ENCODE measurements at regions not wholly inside any gene's neighbourhood (a gene's known extent, or its start where the extent isn't known, plus 50 kb on each side); places are given as distances from the start of the nearest gene placed in this dataset.
"Not testable (repeated sequence)": the region's sequence is repeated elsewhere in the genome, so short reads cannot be mapped to it uniquely, and the experiment has no call there.

DNA sequence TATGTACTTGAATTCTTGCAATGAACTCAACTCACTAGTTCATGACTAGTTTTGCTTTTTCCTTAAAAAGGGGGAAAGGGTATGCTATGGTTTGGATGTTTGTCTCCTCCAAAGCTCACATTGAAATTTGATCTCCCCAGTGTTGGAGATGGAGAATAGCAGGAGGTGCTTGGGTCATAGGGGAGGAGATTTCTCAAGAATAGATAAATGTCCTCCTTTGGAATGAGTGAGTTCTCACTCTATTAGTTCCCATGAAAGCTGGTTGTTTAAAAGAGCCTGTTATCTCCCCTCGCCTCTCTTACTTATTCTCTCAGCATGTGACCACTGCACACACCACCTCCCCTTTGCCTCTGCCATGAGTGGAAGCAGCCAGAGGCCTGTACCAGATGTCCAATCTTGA lies 109.4 kb upstream of the INTU start:
- 88 to 100% methylated on average over 1 of the region's 1 CpG for WGBS, 2 donors
- intact Hi-C loops (cut with DNase I; ENCODE audit: low total_unique reads), result no loop called here
- DNase-seq (ENCODE audit: low spot score in 2 of 2), result no peak
- H3K4me3 ChIP-seq (ENCODE audit: low read depth, poor library complexity, severe bottlenecking), result no peak overlapping the region
- TF ChIP-seq, protein P1, sequence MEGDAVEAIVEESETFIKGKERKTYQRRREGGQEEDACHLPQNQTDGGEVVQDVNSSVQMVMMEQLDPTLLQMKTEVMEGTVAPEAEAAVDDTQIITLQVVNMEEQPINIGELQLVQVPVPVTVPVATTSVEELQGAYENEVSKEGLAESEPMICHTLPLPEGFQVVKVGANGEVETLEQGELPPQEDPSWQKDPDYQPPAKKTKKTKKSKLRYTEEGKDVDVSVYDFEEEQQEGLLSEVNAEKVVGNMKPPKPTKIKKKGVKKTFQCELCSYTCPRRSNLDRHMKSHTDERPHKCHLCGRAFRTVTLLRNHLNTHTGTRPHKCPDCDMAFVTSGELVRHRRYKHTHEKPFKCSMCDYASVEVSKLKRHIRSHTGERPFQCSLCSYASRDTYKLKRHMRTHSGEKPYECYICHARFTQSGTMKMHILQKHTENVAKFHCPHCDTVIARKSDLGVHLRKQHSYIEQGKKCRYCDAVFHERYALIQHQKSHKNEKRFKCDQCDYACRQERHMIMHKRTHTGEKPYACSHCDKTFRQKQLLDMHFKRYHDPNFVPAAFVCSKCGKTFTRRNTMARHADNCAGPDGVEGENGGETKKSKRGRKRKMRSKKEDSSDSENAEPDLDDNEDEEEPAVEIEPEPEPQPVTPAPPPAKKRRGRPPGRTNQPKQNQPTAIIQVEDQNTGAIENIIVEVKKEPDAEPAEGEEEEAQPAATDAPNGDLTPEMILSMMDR (IDR thresholded peaks at IDR 0.05), result no peak
- no peak for TF ChIP-seq POLR2A (IDR thresholded peaks at IDR 0.05)

DNA sequence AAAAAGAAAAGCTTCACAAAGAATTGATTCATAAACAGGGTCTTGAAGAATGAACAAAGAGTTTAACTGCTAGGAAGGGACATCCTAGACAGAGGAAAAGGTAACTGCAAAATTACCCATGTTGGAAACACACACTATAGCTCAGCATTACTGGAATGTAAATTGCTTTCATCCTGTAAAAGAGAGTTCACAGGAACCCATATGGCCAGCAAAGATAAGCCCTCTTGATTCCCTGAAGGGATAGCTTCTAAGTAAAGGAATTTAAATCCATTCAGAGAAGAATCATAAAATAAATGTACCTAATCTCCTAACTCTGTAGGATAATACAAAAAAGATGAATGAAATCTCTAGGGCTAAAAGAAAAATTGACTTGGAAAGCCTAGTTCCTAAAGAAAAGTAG lies 107.1 kb upstream of the INTU start:
- no peak overlapping the region for H3K4me3 ChIP-seq (ENCODE audit: low read depth, poor library complexity, severe bottlenecking)
- intact Hi-C loops (cut with DNase I; ENCODE audit: low total_unique reads), result no loop called here
- TF ChIP-seq, protein P1 (IDR thresholded peaks at IDR 0.05), result no peak
- TF ChIP-seq POLR2A (IDR thresholded peaks at IDR 0.05), result no peak

DNA sequence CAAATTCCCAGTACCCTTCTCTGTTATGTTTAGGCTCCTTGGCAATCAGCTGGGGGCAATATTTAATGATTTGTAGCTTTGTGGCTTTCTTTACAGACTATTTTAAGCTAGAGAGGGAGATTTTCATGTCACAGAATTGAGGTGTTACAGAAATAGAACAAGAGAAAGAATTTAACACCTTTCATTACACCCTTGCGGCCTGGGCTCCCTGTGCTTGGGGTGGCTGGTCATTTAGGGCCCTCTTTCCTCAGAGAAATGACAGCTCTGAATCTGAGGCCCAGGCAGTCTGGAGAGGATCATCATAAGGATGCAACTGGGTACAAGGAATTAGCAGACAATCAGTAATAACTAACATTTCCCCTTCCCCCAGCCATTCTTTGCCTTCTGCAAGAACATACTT lies 104.5 kb upstream of the INTU start:
- 78 to 85% methylated on average over 1 of the region's 1 CpG for WGBS, 2 donors
- H3K4me3 ChIP-seq (ENCODE audit: low read depth, poor library complexity, severe bottlenecking), result no peak overlapping the region
- no peak for TF ChIP-seq POLR2A (IDR thresholded peaks at IDR 0.05)
- TF ChIP-seq, protein P1 (IDR thresholded peaks at IDR 0.05), result no peak
- intact Hi-C loops (cut with DNase I; ENCODE audit: low total_unique reads), result no loop called here
- DNase-seq (ENCODE audit: low spot score in 2 of 2), result no peak

More for the DNA sequence above, 107.1 kb upstream of the INTU start:
- no peak for DNase-seq (ENCODE audit: low spot score in 2 of 2)

- H3K4me3 ChIP-seq (ENCODE audit: low read depth, poor library complexity, severe bottlenecking); DNase-seq (ENCODE audit: low spot score in 2 of 2); intact Hi-C loops (cut with DNase I; ENCODE audit: low total_unique reads): not testable (repeated sequence)
Measured at GRCh38 chr4:127529879-127530278, 102.9 kb upstream of the INTU start.

DNA sequence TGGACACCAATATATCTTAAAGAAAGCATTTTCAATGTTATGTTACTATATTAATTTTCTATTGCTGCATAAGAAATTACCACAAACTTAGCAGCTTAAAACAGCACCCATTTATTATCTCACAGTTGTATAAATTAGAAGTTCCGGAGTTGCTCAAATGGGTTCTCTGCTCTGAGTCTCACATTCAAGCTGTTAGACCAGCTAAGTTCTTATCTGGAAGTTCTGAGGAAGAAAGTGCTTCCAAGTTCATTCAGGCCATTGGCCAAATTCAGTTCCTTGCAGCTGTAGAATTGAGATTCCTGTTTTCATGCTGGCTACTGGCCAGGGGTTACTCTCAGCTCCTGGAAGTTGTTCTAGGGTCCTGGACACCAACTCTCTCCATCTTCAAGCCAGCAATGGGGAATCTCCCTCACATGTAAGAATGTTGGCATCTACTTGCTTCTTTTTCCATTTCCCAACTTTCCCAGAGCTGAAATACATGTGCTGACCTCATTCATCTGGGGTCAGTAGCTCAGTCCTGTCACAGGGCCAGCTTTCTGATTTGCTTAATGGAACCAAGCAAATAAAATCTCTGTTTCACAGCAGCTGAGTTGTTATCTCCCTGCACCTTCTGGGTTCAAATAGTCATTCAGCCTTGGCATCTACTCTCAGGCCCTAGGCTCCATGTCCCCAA lies 99.6 kb upstream of the INTU start:
- TF ChIP-seq, protein P1 (IDR thresholded peaks at IDR 0.05), result no peak
- no peak for TF ChIP-seq POLR2A (IDR thresholded peaks at IDR 0.05)
- no peak overlapping the region for H3K4me3 ChIP-seq (ENCODE audit: low read depth, poor library complexity, severe bottlenecking)
- intact Hi-C loops (cut with DNase I; ENCODE audit: low total_unique reads), result no loop called here
- DNase-seq (ENCODE audit: low spot score in 2 of 2), result peak in 1 of 2 donors; percentile 47
- 54 to 57% methylated on average over 1 of the region's 1 CpG for WGBS, 2 donors

DNA sequence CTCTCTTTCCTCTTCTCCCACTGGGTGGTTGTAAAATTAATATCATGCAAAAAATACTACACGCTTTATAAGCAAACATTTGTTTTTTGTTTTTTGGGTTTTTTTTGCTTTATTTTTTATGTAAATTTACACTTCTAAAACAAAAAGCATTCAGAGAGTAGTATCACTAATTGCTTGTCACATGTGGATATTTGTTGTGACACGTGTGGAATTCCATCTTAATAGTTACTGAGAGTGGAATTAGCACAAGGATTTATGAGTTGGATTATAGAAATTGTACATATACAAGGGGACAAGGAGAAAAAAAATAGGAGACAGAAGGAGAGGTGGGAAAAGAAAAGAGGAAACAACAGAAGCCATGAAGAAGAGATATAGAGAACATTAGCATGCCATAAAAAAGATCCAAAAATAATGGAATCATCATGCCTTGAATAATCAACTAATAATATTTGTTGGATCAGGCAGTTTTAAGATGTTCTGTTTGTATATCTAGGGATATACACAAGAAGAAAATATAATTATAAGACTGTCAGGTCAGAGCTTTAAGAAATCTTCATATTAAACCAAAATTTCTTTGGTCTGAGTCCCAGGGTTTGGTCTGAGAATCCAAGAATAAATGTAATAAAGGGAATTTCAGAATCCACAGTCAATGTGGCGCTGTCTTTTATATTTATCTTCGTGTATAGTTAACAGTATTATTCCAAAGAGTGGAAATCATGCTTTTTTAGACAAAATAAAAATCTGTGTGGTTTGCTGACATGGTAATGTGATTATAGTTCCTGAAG lies 98.5 kb upstream of the INTU start:
- no peak for DNase-seq (ENCODE audit: low spot score in 2 of 2)
- TF ChIP-seq POLR2A (IDR thresholded peaks at IDR 0.05), result no peak
- TF ChIP-seq, protein P1 (IDR thresholded peaks at IDR 0.05), result no peak
- no peak overlapping the region for H3K4me3 ChIP-seq (ENCODE audit: low read depth, poor library complexity, severe bottlenecking)
- intact Hi-C loops (cut with DNase I; ENCODE audit: low total_unique reads), result no loop called here
- 78 to 85% methylated on average over 4 of the region's 4 CpGs for WGBS, 2 donors

Data from lower leg skin (tissue), 4 donors.